OCI-LY3 (cell line): ENCODE measurements at regions not wholly inside any gene's neighbourhood (a gene's known extent, or its start where the extent isn't known, plus 50 kb on each side); places are given as distances from the start of the nearest gene placed in this dataset.

ENCODE experiments used
- H2AFZ ChIP-seq: fragments of 200-600, 300-600 bp; shearing (Covaris generic); 2 replicates; pipeline ENCODE4 v1.6.0; 2014; ENCODE audit warnings: antibody characterized with exemption, low read depth, low read length
- H3K27ac ChIP-seq: fragments of 200-600, 300-600 bp; sonication (generic); 2 replicates; pipeline ENCODE4 v1.5.1; 2014; ENCODE audit warnings: mild to moderate bottlenecking, low read length, moderate library complexity, mixed read lengths
- H3K27me3 ChIP-seq: fragments of 200-600, 300-600 bp; sonication (generic); 2 replicates; pipeline ENCODE4 v1.6.1; 2014; ENCODE audit warnings: low read depth, low read length, mixed read lengths
- H3K36me3 ChIP-seq: fragments of 200-600, 300-600 bp; sonication (generic); replicated peaks from 2 replicates; pipeline ENCODE3; 2014; ENCODE audit warnings: low read depth, low read length, mixed read lengths
- H3K4me1 ChIP-seq: fragments of 300-600, 200-600 bp; sonication (generic); 2 replicates; pipeline ENCODE4 v1.6.1; 2014; ENCODE audit warnings: low read length, mixed read lengths
- H3K4me2 ChIP-seq: fragments of 200-600, 300-600 bp; sonication (generic); 2 replicates; pipeline ENCODE4 v1.6.1; 2014; ENCODE audit warnings: low read length, mixed read lengths
- H3K4me3 ChIP-seq: fragments of 300-600, 200-600 bp; sonication (generic); 2 replicates; pipeline ENCODE4 v1.5.1; 2014; ENCODE audit warnings: antibody characterized with exemption, mild to moderate bottlenecking, low read length, moderate library complexity
- H3K79me2 ChIP-seq: fragments of 300-600, 200-600 bp; shearing (Covaris generic); 2 replicates; pipeline ENCODE4 v1.6.1; 2014; ENCODE audit warnings: mild to moderate bottlenecking, low read length, mixed read lengths
- H3K9ac ChIP-seq: fragments of 300-600, 200-600 bp; shearing (Covaris generic); 2 replicates; pipeline ENCODE4 v1.6.0; 2014; ENCODE audit warnings: mild to moderate bottlenecking, low read length, moderate library complexity
- H3K9me3 ChIP-seq: fragments of 200-600, 300-600 bp; shearing (Covaris generic); 2 replicates; pipeline ENCODE4 v1.6.1; 2014; ENCODE audit warnings: low read length, mixed read lengths; ENCODE audit not compliant: insufficient read depth
- H4K20me1 ChIP-seq: fragments of 200-600, 300-600 bp; sonication (generic); 2 replicates; pipeline ENCODE4 v1.6.1; 2016; ENCODE audit warnings: low read length, mixed read lengths; ENCODE audit not compliant: insufficient read depth
- CTCF ChIP-seq: fragments of 200-600, 300-600 bp; sonication (generic); IDR thresholded peaks from 2 replicates; pipeline ENCODE4 v1.5.1; 2014; ENCODE audit warnings: antibody characterized with exemption, low read length, low read depth
- EZH2phosphoT487 ChIP-seq: fragments of 200-600 bp; shearing (Covaris generic); IDR thresholded peaks from 2 replicates; pipeline ENCODE4 v1.6.1; 2018; ENCODE audit warnings: antibody characterized with exemption, mixed run types, low read depth

GRCh38 chr9:106059886-106060285 is 365.5 kb downstream of the TMEM38B start:
- Histone ChIP-seq H3K79me2 (no peaks in the 10 kb centered on the region), H3K36me3 (peaks cover 9% of the 10 kb centered on the region), H4K20me1 (no peaks in the 10 kb centered on the region), H3K9me3 (peaks cover 11% of the 10 kb centered on the region; the same call in 1 of the 2 replicates), H3K9ac (no peak overlapping the region), H3K4me1 (peaks cover 17% of the 10 kb centered on the region), H3K4me3 (no peak overlapping the region), H3K27ac (no peak overlapping the region), H3K4me2 (no peak overlapping the region), H3K27me3 (no peaks in the 10 kb centered on the region), H2AFZ (no peak overlapping the region)
- TF ChIP-seq CTCF: no peak
- no peak for TF ChIP-seq EZH2phosphoT487

GRCh38 chr9:106060885-106061284 is 366.5 kb downstream of the TMEM38B start:
- Histone ChIP-seq H3K4me2 (no peak overlapping the region), H3K9ac (no peak overlapping the region), H3K4me1 (peaks cover 27% of the 10 kb centered on the region), H3K79me2 (no peaks in the 10 kb centered on the region), H2AFZ (no peak overlapping the region), H3K4me3 (no peak overlapping the region), H3K27me3 (no peaks in the 10 kb centered on the region), H4K20me1 (no peaks in the 10 kb centered on the region), H3K36me3 (peaks cover 9% of the 10 kb centered on the region), H3K27ac (no peak overlapping the region), H3K9me3 (peaks cover 11% of the 10 kb centered on the region; the same call in 1 of the 2 replicates)
- TF ChIP-seq CTCF: no peak
- TF ChIP-seq EZH2phosphoT487: no peak

GRCh38 chr9:106062250-106062649 is 367.9 kb downstream of the TMEM38B start:
- TF ChIP-seq EZH2phosphoT487: no peak
- no peak for TF ChIP-seq CTCF
- Histone ChIP-seq H3K9ac (no peak overlapping the region), H3K4me2 (no peak overlapping the region), H3K4me3 (no peak overlapping the region), H3K27ac (0 out of 2 replicates have a peak overlapping the region, but pooled peaks have one; percentile 92), H3K27me3 (no peaks in the 10 kb centered on the region), H3K79me2 (no peaks in the 10 kb centered on the region), H3K4me1 (peaks cover 41% of the 10 kb centered on the region), H2AFZ (no peak overlapping the region), H3K9me3 (peaks cover 11% of the 10 kb centered on the region; the same call in 1 of the 2 replicates), H3K36me3 (peaks cover 14% of the 10 kb centered on the region), H4K20me1 (no peaks in the 10 kb centered on the region)

- Histone ChIP-seq H3K27me3 (no peaks in the 10 kb centered on the region), H3K4me2 (peak overlapping the region; percentile 70), H4K20me1 (no peaks in the 10 kb centered on the region), H3K36me3 (peaks cover 13% of the 10 kb centered on the region), H3K79me2 (no peaks in the 10 kb centered on the region), H2AFZ (peak overlapping the region; percentile 22), H3K4me1 (peaks cover 64% of the 10 kb centered on the region), H3K9ac (peak overlapping the region; percentile 61), H3K9me3 (peaks cover under 1% of the 10 kb centered on the region; the same call in 1 of the 2 replicates), H3K4me3 (peak overlapping the region; percentile 61), H3K27ac (peak overlapping the region; percentile 92)
- TF ChIP-seq EZH2phosphoT487 (no peak), CTCF (no peak)
These were observed 370.8 kb downstream of the TMEM38B start for GRCh38 chr9:106065136-106065535.
